CD4-positive, alpha-beta T cell treated with Interleukin-2 at 100 ng/mL for 4 hours (primary cell): ENCODE measurements at regions not wholly inside any gene's neighbourhood (a gene's known extent, or its start where the extent isn't known, plus 50 kb on each side); places are given as distances from the start of the nearest gene placed in this dataset.

Experiments used
- DNase-seq: peaks from one replicate; pipeline ENCODE4 v3.0.0-alpha.2; 2020; ENCODE audit warnings: low spot score

DNA sequence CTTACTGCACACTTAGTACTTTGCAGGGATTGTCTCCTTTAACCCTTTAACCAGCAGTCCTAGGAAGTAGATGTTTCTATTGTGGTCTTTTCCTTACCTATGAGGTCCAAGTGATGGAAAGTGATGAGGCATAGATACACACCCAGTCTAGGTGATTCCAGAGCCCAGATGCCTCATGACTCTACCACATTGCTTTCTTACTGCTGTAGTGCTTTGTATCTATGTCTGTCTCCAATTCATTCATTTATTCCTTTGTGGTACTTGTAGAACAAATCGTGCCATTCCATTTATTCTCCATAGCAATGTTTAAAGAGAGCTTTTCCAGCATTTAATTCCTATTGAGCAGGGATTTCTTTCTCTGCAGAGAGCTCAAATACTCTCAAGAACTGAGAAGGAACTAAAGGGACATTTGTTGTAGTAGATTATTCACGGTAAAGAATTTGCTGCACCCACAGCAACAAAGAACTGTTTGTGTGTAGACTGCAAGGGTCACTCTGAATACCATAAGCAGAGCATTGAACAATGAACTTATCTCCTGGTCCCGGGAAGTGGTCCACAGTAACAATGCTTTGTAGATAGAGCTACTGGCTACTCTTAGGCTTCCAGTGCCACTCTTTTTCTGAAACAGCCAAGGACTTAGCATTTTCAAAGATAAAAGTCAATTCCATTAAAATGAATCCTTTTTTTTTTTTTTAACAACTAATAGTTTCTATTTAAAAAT lies 337.0 kb downstream of the PTEN start:
- no peak for DNase-seq

DNA sequence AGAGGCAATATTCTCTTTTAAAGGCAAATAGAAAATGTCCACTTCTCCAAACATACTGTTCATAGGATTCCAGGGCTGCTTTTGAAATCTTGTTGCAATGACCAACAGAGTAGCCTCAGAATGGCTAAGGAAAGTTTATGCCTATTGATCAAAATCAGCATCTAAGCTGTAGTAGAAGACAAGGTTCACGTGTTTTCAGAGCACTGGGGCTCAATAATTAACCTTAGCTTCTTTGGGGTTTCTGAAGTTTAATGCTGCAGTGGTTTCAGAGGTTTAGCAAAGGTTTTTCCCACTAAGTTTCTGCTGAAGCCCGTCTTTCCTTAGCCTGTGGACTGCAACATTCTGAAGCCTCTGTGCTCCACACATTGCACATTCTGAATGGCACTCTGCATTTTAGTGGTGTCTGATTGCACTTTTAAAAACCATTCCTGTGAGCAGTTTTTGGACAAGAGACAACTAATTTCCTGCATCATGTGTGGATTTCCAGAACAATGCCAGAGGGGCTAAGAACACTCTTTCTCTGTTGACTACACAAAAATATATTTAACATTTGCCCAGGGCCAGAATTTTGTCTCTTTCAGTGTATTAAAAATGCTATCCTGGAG lies 342.5 kb downstream of the PTEN start:
- DNase-seq: no peak

DNA sequence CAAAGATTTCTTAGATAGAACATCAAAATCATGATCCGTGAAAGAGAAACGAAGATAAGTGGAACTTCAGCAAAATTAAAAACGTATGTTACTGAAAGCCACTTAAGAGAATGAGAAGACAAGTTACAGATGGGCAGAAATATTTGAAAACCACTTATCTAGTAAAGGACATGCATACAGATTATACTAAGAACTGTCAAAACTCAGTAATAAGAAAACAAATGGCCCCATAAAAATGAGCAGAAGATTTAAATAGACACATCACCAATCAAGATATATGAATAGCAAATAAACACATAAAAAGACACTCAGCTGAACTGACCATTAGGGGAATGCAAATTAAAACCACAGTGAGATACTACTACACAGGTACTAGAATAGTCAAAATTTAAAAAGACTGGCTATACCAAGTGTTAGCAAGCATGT lies 343.7 kb downstream of the PTEN start:
- DNase-seq: no peak

DNA sequence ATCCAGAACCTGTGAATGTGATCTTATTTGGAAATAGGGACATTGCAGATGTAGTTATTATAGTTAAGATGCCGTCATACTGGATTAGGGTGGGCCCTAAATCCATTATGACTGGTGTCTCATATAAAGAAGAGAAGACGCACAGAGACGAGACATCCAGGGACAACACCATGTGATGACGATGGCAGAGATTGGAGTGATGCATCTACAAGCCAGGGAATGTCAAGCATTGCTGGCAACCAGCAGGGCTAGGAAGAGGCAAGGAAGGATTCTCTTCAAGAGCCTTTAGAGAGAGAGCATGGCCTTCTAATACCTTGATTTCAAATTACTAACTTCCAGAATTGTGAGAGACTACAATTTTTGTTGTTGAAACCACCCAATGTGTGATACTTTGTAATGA lies 345.8 kb downstream of the PTEN start:
- no peak for DNase-seq

DNA sequence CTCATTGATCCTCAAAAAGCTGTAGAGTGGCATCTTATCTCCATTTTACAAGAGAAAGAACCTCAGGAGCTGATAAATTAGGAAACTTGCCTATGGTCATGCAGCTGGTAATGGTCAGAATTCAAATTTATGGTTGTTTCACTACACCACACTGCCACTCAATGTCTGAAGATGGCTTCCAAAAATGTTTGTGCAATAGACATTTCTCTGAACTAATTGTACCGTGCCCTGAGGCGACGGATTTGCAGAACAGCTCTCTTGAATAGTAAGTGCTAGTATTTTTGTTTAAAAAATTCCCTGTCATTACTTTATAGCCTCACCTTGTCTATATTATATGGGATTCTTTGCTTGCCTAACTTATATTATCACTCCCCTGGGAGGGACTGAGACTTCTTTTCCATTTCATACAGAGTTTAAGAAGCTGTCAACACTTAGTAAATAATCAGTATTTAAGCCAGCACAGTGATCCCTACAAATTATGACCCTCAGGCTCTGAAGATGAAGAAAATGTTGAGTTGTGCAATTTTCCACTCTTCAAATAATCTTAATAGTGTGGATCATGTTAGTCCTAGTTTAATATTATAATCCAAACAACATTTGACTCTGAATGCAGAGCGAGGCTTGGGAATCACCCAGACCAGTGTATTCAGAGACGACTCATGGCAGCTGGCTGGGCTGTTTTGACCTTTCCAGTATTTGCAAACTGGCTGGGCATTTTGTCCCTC lies 346.6 kb downstream of the PTEN start:
- DNase-seq: no peak

DNA sequence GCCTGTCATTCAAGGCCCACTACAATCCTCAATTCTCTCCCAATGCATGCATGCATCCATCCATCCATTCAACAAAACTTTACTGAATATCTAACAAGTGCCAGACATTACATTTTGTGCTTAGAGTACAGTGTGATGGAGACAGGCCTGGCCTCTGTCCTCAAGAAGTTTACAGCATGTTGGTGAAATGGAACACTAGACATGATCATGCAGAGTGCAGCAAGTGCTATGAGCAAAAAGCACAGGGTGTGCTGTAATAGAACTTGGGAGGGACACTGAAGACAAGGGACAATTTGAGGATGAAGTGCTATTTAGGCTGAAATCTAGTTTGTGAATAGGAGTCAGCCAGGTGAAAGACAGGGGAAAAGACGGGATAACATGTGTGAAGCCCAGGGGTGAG lies 347.8 kb downstream of the PTEN start:
- DNase-seq: no peak

DNA sequence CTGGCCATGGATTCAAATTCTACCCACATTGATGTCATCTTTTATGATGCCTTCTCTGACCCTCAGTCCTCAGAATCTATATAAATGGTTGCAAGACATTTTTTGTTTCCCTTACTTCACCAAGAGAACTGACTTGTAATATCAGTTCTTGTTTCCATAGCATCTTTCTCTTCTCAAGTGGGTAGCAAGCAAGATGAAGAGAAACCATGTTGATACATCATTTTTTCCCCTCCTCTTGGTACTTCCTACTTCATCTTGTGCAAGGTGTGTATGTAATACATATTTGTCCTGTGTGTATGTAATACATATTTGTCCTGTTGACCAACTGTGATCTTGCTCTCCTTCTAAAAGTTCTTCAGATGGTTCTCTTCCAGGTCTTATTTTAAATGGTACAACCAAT lies 348.6 kb downstream of the PTEN start:
- no peak for DNase-seq

DNA sequence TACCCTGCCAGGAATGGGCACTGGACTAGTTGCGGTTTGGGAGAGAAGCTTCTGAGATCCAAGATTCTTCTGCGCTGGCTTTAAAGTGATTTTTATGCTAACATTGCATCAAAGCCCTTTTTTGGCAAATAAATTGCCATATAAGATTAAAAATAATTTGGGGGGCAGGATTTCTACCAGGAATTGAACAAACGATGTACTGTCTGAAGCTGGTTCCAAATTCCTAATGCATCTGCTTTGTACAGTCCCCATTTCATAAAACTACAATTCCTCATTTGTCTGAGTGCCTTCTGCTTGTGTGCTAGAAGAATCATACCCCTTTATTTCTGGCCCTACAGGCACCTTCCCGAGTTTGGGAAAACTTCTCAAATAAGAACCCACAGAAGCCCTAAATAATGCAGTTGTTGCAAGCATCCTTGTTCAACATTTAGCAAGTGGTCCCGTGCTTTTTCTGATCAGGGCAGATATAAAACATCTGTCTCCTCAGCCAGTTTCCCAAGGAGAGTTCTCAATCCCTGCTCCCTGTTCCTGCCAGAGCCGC lies 349.7 kb downstream of the PTEN start:
- DNase-seq: no peak

DNA sequence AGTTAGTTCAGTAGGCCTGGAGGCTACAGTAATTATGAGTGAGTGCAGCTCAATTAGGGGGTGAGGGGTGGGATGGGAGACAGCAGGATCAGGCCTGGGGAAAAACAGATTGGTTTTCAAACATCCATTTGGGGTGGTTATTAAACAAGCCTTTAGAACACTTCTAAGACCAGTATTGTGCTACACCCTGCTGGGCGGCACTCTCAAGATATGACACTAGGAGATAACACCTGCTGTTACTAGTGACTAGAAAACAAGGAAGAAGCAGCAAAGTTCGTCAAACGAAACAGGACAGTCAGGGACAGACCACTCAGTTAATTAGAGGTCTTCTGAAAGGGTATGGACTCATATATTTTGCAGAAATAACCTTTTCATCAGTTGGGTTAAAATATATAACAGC lies 353.6 kb downstream of the PTEN start:
- DNase-seq: no peak

DNA sequence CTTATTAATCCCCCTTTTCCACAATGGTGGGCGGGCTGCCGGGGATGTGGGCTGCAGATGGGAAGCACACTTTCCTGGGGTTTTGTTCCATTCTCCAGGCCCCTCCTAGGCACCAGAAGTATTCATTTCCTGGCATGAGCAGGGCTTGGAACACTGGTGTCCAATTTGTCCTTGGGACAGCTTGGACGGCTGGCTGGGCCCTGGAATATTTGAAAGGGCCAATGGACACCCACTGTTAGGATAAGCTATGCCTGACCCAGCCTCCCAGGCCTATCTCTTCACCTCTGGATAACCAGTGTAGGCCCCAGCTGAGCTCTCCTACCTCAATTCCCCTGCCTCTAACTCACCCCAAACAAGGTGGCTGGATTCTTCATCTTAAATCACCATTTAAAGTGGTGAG lies 354.9 kb downstream of the PTEN start:
- no peak for DNase-seq

DNA sequence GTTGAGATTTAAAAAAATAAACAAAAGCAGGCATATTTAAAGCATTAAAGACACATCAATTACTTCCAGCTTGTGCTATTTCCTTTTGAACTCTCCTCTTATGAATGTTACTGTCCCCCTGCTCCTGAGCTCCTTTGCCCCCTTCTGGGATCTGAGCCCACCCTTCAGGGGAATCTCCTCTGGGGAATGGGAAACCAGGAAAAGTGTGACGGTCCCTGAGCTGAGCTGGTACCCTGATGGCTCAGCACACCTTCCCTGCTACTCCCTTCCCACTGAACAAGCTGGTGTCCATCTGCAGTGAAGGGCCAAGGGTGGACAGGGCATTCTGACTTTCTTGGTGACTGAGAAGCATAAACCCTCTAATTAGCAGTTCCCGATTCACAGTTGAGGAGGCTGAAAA lies 356.3 kb downstream of the PTEN start:
- no peak for DNase-seq

DNA sequence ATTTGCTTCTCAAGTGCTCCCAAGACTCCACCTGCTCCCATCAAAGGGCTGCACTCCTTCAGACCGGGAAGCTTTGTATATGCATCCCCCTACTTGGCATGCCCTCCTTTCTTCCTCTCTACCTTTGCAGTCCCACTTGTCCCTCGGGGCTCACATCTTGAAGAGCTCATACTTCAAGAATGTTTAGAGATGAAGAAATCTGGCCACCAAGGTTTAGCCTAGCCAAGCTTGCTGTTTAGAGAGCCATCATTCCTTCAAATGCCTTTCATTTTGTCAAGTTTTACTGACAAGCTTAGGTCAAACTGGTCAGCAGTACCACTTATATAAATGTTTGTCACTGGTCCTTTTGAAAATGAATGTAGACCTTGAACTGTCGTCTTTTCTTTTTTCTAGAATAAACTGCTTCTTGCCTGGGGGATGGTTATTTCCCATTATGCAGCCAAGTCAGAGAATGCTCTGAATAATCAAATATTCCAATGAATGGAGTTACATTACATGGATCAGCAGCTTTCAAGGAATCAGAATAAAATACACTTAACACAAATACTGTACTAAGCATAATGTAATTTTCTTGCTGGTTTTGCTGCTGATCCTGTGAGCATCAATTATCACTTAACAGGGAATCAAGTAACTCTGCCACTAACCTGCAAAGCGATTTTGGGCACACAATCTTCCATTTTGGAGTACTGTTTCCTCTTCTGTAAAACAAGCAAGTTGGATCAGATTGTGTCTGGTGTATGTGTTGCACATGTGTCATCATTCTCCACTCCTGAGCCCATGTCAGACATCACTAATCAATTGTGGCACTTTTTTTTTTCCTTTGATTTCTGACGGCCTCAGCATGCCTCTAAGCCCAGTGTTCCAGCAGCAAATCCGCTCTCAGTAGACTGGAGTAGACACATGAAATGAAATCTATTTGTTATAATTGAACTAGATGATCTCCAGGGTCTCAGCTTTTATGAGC lies 357.9 kb downstream of the PTEN start:
- no peak for DNase-seq

DNA sequence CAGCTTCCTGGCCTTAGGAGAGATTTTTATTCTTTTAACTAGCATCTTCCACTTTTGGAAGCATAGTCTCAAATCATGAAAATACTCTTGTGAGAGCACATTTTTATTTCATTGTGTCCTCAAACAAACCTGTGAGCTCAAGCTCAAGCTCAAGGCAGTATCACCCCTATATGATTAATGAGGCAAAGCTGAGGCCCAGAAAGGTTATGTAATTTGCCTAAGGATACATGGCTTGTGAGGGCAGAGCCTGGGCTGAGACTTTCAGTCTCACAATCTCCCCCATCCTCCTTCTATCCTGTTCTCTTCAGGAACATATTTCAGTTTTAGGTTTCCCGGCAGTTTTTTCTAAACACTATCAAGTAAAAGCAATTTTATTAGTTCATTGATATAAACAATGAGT lies 359.5 kb downstream of the PTEN start:
- DNase-seq: no peak
